Peyer's patch (tissue), 4 donors: ENCODE measurements at regions not wholly inside any gene's neighbourhood (a gene's known extent, or its start where the extent isn't known, plus 50 kb on each side); places are given as distances from the start of the nearest gene placed in this dataset.

Experiments
- CTCF ChIP-seq, 6 experiments: fragments of 450-650 bp in 4 of 6; fragments of 200-600 bp in 2 of 6; sonication (generic) in 1 of 6; IDR thresholded peaks; one replicate each; pipeline ENCODE4 v1.5.1; 2017 to 2019; ENCODE audit warnings: antibody characterized with exemption in 6 of 6, mild to moderate bottlenecking in 3 of 6, moderate library complexity in 1 of 6
- POLR2A ChIP-seq, 2 donors: fragments of 450-650 bp; IDR thresholded peaks; one replicate each; pipeline ENCODE4 v1.5.1; 2017; ENCODE audit warnings: antibody characterized with exemption in 2 of 2, mild to moderate bottlenecking in 2 of 2, moderate library complexity in 2 of 2

GRCh38 chr12:75964150-75964549, 67.4 kb downstream of the PHLDA1 start:
- TF ChIP-seq CTCF (IDR thresholded peaks at IDR 0.05), result no peak
- TF ChIP-seq POLR2A (IDR thresholded peaks at IDR 0.05), result no peak
